A549 (cell line): ENCODE measurements at regions not wholly inside any gene's neighbourhood (a gene's known extent, or its start where the extent isn't known, plus 50 kb on each side); places are given as distances from the start of the nearest gene placed in this dataset.

Experiments used
- ATAC-seq, 2 experiments: fragments of 200-7000 bp in 1 of 2; fragments of >200 bp in 1 of 2; cut with Nextera tagmentation in 1 of 2; cut with Tn5 transposase in 1 of 2; 3 replicates each; pipeline versions ENCODE4 v1.8.0 to v1.9.1; 2018 to 2020; ENCODE audit warnings: mild to moderate bottlenecking in 1 of 2, moderate library complexity in 1 of 2
- CTCF ChIA-PET: fragments of 300-600 bp; sonication (Branson Sonifier 250); formaldehyde crosslinking; extraction: SDS; loops from one replicate; lab custom pipeline; 2021; ENCODE audit warnings: antibody characterized with exemption, inconsistent platforms; lab: Yijun Ruan, JAX
- POLR2A ChIA-PET: fragments of 350-600 bp; formaldehyde crosslinking; extraction: SDS; loops from one replicate; lab custom pipeline; 2021; ENCODE audit warnings: antibody characterized with exemption, inconsistent platforms; lab: Yijun Ruan, JAX
- DNase-seq, 2 experiments: peaks; one replicate each; pipeline versions ENCODE4 v3.0.0 to v3.0.0-alpha.2; 2011 to 2016; ENCODE audit warnings: low read depth in 1 of 2, low spot score in 1 of 2
- FAIRE-seq: peaks from 2 replicates; lab custom pipeline; 2011; peaks lifted over from hg19 to GRCh38; lab: Jason Lieb, UNC
- H3K27ac ChIP-seq, 2 experiments: fragments of >200 bp; sonication (Bioruptor Twin); formaldehyde crosslinking; 3 replicates each; pipeline ENCODE4 v1.5.1; 2016 to 2017
- H3K4me1 ChIP-seq: fragments of >200 bp; sonication (Bioruptor Twin); formaldehyde crosslinking; 3 replicates; pipeline ENCODE4 v1.6.1; 2016
- H3K4me2 ChIP-seq: fragments of >200 bp; sonication (Bioruptor Twin); formaldehyde crosslinking; 3 replicates; pipeline ENCODE4 v1.6.1; 2016
- H3K4me3 ChIP-seq: fragments of >200 bp; sonication (Bioruptor Twin); formaldehyde crosslinking; 3 replicates; pipeline ENCODE4 v1.5.1; 2016
- H3K9me3 ChIP-seq: fragments of >200 bp; sonication (Bioruptor Twin); formaldehyde crosslinking; 3 replicates; pipeline ENCODE4 v1.6.1; 2016
- BCL3 ChIP-seq: fragments of >200 bp; sonication (Bioruptor Twin); formaldehyde crosslinking; IDR thresholded peaks from 3 replicates; pipeline ENCODE4 v1.6.1; 2016
- CHD2 ChIP-seq: fragments of 150-350 bp; IDR thresholded peaks from 2 replicates; pipeline ENCODE4 v1.6.1; 2014; ENCODE audit warnings: low read length; ENCODE audit not compliant: partially characterized antibody
- CHD4 ChIP-seq: fragments of 200-600 bp; sonication (generic); IDR thresholded peaks from 2 replicates; pipeline ENCODE4 v1.6.1; 2016; ENCODE audit warnings: antibody characterized with exemption, mild to moderate bottlenecking, borderline replicate concordance
- CTCF ChIP-seq: fragments of >200 bp; sonication (Bioruptor Twin); formaldehyde crosslinking; IDR thresholded peaks from 3 replicates; pipeline ENCODE4 v1.5.1; 2016
- EP300 ChIP-seq, 2 experiments: fragments of >200 bp; sonication (Bioruptor Twin); formaldehyde crosslinking; IDR thresholded peaks; 2 replicates in 1 of 2; 3 replicates in 1 of 2; pipeline ENCODE4 v1.6.1; 2016 to 2017
- ESRRA ChIP-seq: fragments of 150-350 bp; IDR thresholded peaks from 2 replicates; pipeline ENCODE4 v1.6.1; 2014; ENCODE audit warnings: mild to moderate bottlenecking, low read length, borderline replicate concordance
- HDAC2 ChIP-seq: fragments of 200-600 bp; sonication (generic); IDR thresholded peaks from 2 replicates; pipeline ENCODE4 v1.6.1; 2016
- HES2 ChIP-seq: fragments of >200 bp; sonication (Bioruptor Twin); formaldehyde crosslinking; IDR thresholded peaks from 2 replicates; pipeline ENCODE4 v1.6.1; 2016
- HMGXB4 ChIP-seq: fragments of 250-450 bp; sonication (Bioruptor Pico); IDR thresholded peaks from 2 replicates; pipeline ENCODE4 v1.5.0; 2021; ENCODE audit warnings: mild to moderate bottlenecking, moderate library complexity, borderline replicate concordance
- HOXB13 ChIP-seq: fragments of 250-450 bp; sonication (Bioruptor Pico); IDR thresholded peaks from 2 replicates; pipeline ENCODE4 v1.5.0; 2020; ENCODE audit warnings: low read depth, mild to moderate bottlenecking, moderate library complexity
- JUN ChIP-seq, 2 experiments: fragments of >200 bp; sonication (Bioruptor Twin); formaldehyde crosslinking; IDR thresholded peaks; 2 replicates in 1 of 2; 3 replicates in 1 of 2; pipeline ENCODE4 v1.6.1; 2016 to 2017
- JUNB ChIP-seq: fragments of >200 bp; sonication (Bioruptor Twin); formaldehyde crosslinking; IDR thresholded peaks from 2 replicates; pipeline ENCODE4 v1.6.1; 2016
- KDM5A ChIP-seq: fragments of 200-600 bp; sonication (generic); IDR thresholded peaks from 2 replicates; pipeline ENCODE4 v1.6.1; 2016; ENCODE audit warnings: antibody characterized with exemption, mild to moderate bottlenecking
- MAX ChIP-seq: IDR thresholded peaks from 2 replicates; pipeline ENCODE4 v1.6.1; 2012
- MAZ ChIP-seq: fragments of 150-350 bp; IDR thresholded peaks from 2 replicates; pipeline ENCODE4 v1.6.1; 2014; ENCODE audit warnings: antibody characterized with exemption, low read depth, low read length, borderline replicate concordance
- MYC ChIP-seq: IDR thresholded peaks from 2 replicates; pipeline ENCODE4 v1.6.1; 2012; ENCODE audit warnings: mild to moderate bottlenecking, inconsistent platforms, low read length, improper control_type of control experiment, borderline replicate concordance
- NFE2L2 ChIP-seq: fragments of 150-350 bp; conservative IDR thresholded peaks from 2 replicates; pipeline ENCODE4 v1.6.1; 2014; ENCODE audit warnings: low read length
- NR3C1 ChIP-seq: fragments of >200 bp; sonication (Bioruptor Twin); formaldehyde crosslinking; IDR thresholded peaks from 3 replicates; pipeline ENCODE4 v1.6.1; 2017
- PBX3 ChIP-seq: IDR thresholded peaks from 2 replicates; pipeline ENCODE4 v1.6.1; 2012
- PHF8 ChIP-seq: fragments of 200-600 bp; sonication (generic); IDR thresholded peaks from 2 replicates; pipeline ENCODE4 v1.6.1; 2016; ENCODE audit warnings: low read depth, mild to moderate bottlenecking, antibody characterized with exemption, moderate library complexity, borderline replicate concordance
- POLR2AphosphoS2 ChIP-seq: conservative IDR thresholded peaks from 2 replicates; pipeline ENCODE4 v1.6.1; 2012; ENCODE audit warnings: low read length, improper control_type of control experiment, inconsistent platforms
- REST ChIP-seq: fragments of 200-600 bp; sonication (generic); IDR thresholded peaks from 2 replicates; pipeline ENCODE4 v1.6.1; 2016; ENCODE audit warnings: antibody characterized with exemption, mild to moderate bottlenecking, moderate library complexity
- RFX5 ChIP-seq: fragments of 450-650 bp; IDR thresholded peaks from 2 replicates; pipeline ENCODE4 v1.7.1; 2014; ENCODE audit warnings: antibody characterized with exemption, mild to moderate bottlenecking, moderate library complexity
- SMC3 ChIP-seq: fragments of >200 bp; sonication (Bioruptor Twin); formaldehyde crosslinking; IDR thresholded peaks from 3 replicates; pipeline ENCODE4 v1.6.1; 2018; ENCODE audit warnings: inconsistent platforms
- TP53 ChIP-seq: fragments of 250-450 bp; sonication (Bioruptor Pico); IDR thresholded peaks from 2 replicates; pipeline ENCODE4 v1.5.0; 2021; ENCODE audit warnings: mild to moderate bottlenecking, moderate library complexity
- USF2 ChIP-seq: fragments of 450-650 bp; IDR thresholded peaks from 2 replicates; pipeline ENCODE4 v1.6.1; 2014; ENCODE audit warnings: antibody characterized with exemption
- WGBS: methylation state at CpG from one replicate; pipeline ENCODE4 v1.1.6; 2017; ENCODE audit errors: missing lambda C conversion rate; 5-methylcytosine and 5-hydroxymethylcytosine counted together

- 29% methylated on average over 3 of the region's 3 CpGs for WGBS
- no peak for TF ChIP-seq PHF8
- TF ChIP-seq NFE2L2 = no peak
- TF ChIP-seq MYC = no peak
- no peak for TF ChIP-seq JUNB
- TF ChIP-seq PBX3 = no peak
- TF ChIP-seq TP53 = no peak
- no peak for TF ChIP-seq JUN (IDR thresholded peaks at IDR 0.05)
- no peak for TF ChIP-seq ESRRA
- TF ChIP-seq HOXB13 = no peak
- no peak for TF ChIP-seq SMC3
- ATAC-seq = no peak
- no peak overlapping the region for H3K4me2 ChIP-seq
- FAIRE-seq = no peak
- CTCF ChIA-PET = no interaction called here
- H3K9me3 ChIP-seq = no peaks in the 10 kb centered on the region
- POLR2A ChIA-PET = no interaction called here
- no peak overlapping the region for H3K4me3 ChIP-seq
- no peak overlapping the region for H3K27ac ChIP-seq
- H3K4me1 ChIP-seq = no peaks in the 10 kb centered on the region
- DNase-seq = no peak
These were observed 304.1 kb upstream of the ADGRL4 start for GRCh38 chr1:79310609-79311008.

- 12% methylated on average over 3 of the region's 3 CpGs for WGBS
- no peak for TF ChIP-seq POLR2AphosphoS2
- no peak for TF ChIP-seq HDAC2
- no peak for TF ChIP-seq BCL3
- no peak for TF ChIP-seq EP300 (IDR thresholded peaks at IDR 0.05)
- TF ChIP-seq CHD2 = no peak
- TF ChIP-seq RFX5 = no peak
- no peak for TF ChIP-seq PBX3
- TF ChIP-seq MAZ = no peak
- TF ChIP-seq MAX = no peak
- TF ChIP-seq HMGXB4 (CRISPR knock-in tag) = no peak
- TF ChIP-seq CHD4 = no peak
- TF ChIP-seq NR3C1 = no peak
- TF ChIP-seq REST = no peak
- TF ChIP-seq KDM5A = no peak
- no peak for TF ChIP-seq USF2
- TF ChIP-seq HES2 = no peak
- TF ChIP-seq CTCF = no peak
- H3K9me3 ChIP-seq = no peaks in the 10 kb centered on the region
- no peaks in the 10 kb centered on the region for H3K4me1 ChIP-seq
- no peak for FAIRE-seq
- ChIA-PET POLR2A (no interaction called here), CTCF (interaction anchor here (1.2 kb wide), 1 partner anchor 10 kb away, joined by 3 read pairs; no protein-coding TSS in a partner anchor)
- no peak overlapping the region for H3K4me3 ChIP-seq
- ATAC-seq = no peak
- no peak overlapping the region for H3K4me2 ChIP-seq
- no peak overlapping the region for H3K27ac ChIP-seq
- no peak for DNase-seq
These were observed 297.6 kb upstream of the ADGRL4 start for GRCh38 chr1:79304131-79304530.
